ENCODE measurements at regions not wholly inside any gene's neighbourhood (a gene's known extent, or its start where the extent isn't known, plus 50 kb on each side); places are given as distances from the start of the nearest gene placed in this dataset.

- intact Hi-C loops (cut with micrococcal nuclease) (no loop called here), dilution Hi-C loops (cut with MboI; ENCODE audit: extremely low pct_ligation_motif_present, low sequenced_read_pairs) (no loop called here)
- Histone ChIP-seq H3K4me1 (ENCODE audit: control insufficient read depth, extremely low read depth, insufficient read depth, low read length) (no peaks in the 10 kb centered on the region), H3K4me2 (ENCODE audit: insufficient read depth, low read length) (no peak overlapping the region), H3K79me2 (ENCODE audit: control insufficient read depth, insufficient read depth, low read length) (no peaks in the 10 kb centered on the region), H3K4me3 (replicated peaks in 1 of 3; ENCODE audit: insufficient read depth in 1 of 3, low read depth in 1 of 3, low read length in 3 of 3) (no peak overlapping the region), H3K27me3 (ENCODE audit: control insufficient read depth in 2 of 2, insufficient read depth in 2 of 2, low read length in 2 of 2) (no peaks in the 10 kb centered on the region), H3K9me3 (replicated peaks; ENCODE audit: control insufficient read depth, insufficient read depth, low read length) (no peaks in the 10 kb centered on the region), H4K20me1 (replicated peaks; ENCODE audit: control insufficient read depth, extremely low read depth, insufficient read depth, low read length) (no peaks in the 10 kb centered on the region), H3K9me1 (replicated peaks; ENCODE audit: control insufficient read depth, extremely low read depth, insufficient read depth, low read length) (no peaks in the 10 kb centered on the region), H3K27ac (ENCODE audit: insufficient read depth, low read depth, low read length) (no peak overlapping the region), H3K9ac (replicated peaks; ENCODE audit: extremely low read depth, insufficient read depth, low read length) (no peak overlapping the region), H2AFZ (ENCODE audit: low read depth, low read length) (no peak overlapping the region), H3K36me3 (ENCODE audit: control insufficient read depth in 2 of 2, extremely low read depth in 1 of 2, insufficient read depth in 2 of 2, low read length in 2 of 2) (no peaks in the 10 kb centered on the region)
- ChIA-PET POLR2A (no interaction called here), CTCF (interaction anchor here (0.5 kb wide), 1 partner anchor 248 kb away, joined by 3 read pairs; no protein-coding TSS in a partner anchor)
- FAIRE-seq: no peak
- DNase-seq (ENCODE audit: low read depth, low spot score): no peak
- BruUV-seq (replicated peaks): no TSS peak
- TF ChIP-seq POLR2AphosphoS5 (IDR thresholded peaks at IDR 0.05; ENCODE audit: insufficient read depth, low read depth, low read length) (no peak), CTCF (IDR thresholded peaks at IDR 0.05; ENCODE audit: extremely low read depth in 1 of 2, insufficient read depth in 1 of 2, low read depth in 1 of 2, low read length in 2 of 2) (no peak), GATA2 (IDR thresholded peaks at IDR 0.05; ENCODE audit: insufficient read depth, insufficient read length, low read depth, low read length) (no peak), MAX (IDR thresholded peaks at IDR 0.05; ENCODE audit: insufficient read depth, insufficient read length) (no peak), EZH2 (IDR thresholded peaks at IDR 0.05; ENCODE audit: borderline replicate concordance, low read depth, low read length, severe bottlenecking) (no peak)
These were observed 470.5 kb downstream of the GRXCR1 start for GRCh38 chr4:43362875-43363636.
